HG03432 (cell line): ENCODE measurements at regions not wholly inside any gene's neighbourhood (a gene's known extent, or its start where the extent isn't known, plus 50 kb on each side); places are given as distances from the start of the nearest gene placed in this dataset.
A peak's percentile ranks its signal among the peaks of the same experiment; 100 is the strongest.

ENCODE experiments used
- ATAC-seq: cut with Tn5 transposase; IDR thresholded peaks from one replicate; pipeline ENCODE4 v1.9.1; 2021; ENCODE audit warnings: mild to moderate bottlenecking, moderate library complexity; ENCODE audit not compliant: unreplicated experiment

DNA sequence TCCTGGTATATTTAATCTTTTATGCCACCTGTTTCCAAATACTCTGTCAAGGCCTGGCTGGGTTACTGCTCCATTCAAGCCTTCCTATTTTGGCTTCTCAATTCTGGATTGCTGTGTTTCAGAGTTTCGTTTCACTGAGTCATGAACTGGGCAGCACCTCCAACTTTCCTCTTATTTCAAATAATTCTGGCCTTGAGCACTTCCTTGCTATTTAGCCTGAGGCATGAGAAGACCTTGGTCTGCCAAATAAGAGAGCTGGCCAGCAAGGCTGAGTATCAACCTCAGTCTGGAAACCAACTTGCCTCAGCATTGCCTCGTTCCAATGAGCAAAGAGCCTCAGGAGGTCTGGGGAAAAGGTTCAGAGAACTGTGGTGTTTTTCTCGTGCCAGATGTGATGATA is 66.6 kb downstream of the TNFAIP3 start:
- no peak for ATAC-seq

DNA sequence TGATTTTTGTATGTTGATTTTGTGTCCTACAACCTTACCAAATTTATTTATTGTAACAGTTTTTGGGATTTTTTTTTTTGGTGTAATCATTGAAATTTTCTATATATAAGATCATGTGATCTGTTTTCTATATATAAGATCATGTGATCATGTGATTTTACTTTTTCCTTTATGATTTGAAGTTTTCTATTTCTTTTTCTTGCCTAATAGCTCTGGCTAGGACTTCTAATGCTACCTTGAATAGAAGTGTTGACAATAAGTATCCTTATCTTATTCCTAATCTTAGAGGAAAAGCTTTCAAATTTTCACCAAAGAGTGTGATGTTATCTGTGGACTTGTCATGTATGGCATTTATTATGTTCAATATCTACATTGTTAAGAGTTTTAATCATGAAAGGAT is 69.7 kb downstream of the TNFAIP3 start:
- no peak for ATAC-seq

- no peak for ATAC-seq
Observed at GRCh38 chr6:137937834-137938233, 70.8 kb downstream of the TNFAIP3 start.

GRCh38 chr6:137938770-137939379 is 71.8 kb downstream of the TNFAIP3 start:
- ATAC-seq: no peak

DNA sequence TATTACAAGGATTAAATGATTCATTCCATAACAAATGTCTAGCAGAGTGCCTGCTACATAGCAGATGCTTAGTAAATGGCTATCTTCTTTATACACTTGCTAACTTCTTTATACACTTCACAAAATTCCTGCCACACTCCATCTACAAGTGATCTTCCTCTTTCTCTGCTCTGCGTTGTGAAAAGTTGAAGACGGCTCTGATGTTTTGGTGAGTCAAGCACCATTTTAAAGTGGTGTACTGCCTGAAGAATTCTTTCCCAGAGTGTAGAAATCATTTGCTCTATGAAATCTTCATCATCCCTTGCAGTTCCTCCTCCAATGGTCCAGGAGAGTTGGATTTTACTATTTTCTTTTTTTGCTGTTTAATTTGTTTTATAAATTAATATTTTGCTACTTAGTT is 74.9 kb downstream of the TNFAIP3 start:
- no peak for ATAC-seq

DNA sequence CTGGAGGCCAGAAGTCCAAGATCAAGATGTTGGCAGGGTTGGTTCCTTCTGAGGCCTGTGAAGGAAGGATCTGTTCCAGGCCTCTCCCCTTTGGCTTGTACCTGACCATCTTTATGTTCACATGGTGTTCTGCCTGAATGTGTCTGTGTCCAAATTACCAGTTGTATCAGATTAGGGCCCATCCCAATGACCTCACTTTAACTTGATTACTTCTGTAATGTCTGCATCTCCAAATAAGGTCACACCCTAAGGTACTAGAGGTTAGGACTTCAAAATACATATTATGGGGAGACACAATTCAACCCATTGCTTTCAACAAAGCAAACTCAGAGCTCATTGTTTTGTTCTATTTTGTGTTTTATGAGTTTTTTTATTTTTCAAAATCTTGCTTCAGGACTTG is 75.7 kb downstream of the TNFAIP3 start:
- ATAC-seq: no peak

GRCh38 chr6:137944381-137944780 is 77.3 kb downstream of the TNFAIP3 start:
- peak; percentile 29 for ATAC-seq

- ATAC-seq: peak; percentile 36
Observed at GRCh38 chr6:137944793-137945498, 77.9 kb downstream of the TNFAIP3 start.

DNA sequence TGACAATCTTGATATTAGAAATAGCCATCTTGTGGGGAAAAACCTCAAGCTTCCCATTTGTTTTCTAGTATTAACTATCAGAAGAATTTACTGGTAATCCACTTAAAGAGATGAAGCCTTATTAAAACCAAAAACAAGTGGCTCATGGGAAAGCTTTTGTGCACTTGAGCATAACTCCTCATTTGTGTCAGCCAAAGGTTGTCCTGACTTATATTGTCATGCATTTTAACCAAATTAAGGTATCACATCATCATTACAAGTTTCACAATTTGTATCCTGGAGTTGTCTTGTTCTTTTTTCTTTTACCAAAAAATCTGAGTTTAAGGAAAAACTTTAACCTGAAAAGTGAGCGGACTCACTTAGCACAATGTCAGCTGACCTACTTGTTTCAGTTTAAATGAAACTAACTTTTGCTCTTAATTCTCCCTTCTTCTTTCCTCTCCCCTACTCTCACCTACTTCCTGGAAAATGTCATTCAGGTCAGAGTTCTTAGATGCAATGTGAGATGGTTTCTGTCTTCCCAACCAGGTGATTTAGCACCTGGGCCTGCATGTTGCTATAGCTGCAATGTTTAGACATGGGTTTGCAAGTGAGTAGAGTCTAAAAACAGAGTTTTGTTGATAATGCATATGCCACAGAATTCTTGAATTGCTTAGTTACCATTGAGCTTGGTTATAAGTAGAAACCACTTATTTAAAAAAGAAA is 82.8 kb downstream of the TNFAIP3 start:
- ATAC-seq: peak; percentile 38

- ATAC-seq: peak; percentile 60
Observed at GRCh38 chr6:137950581-137950980, 83.5 kb downstream of the TNFAIP3 start.

GRCh38 chr6:137951064-137951597 is 84.1 kb downstream of the TNFAIP3 start:
- peak; percentile 61 for ATAC-seq

DNA sequence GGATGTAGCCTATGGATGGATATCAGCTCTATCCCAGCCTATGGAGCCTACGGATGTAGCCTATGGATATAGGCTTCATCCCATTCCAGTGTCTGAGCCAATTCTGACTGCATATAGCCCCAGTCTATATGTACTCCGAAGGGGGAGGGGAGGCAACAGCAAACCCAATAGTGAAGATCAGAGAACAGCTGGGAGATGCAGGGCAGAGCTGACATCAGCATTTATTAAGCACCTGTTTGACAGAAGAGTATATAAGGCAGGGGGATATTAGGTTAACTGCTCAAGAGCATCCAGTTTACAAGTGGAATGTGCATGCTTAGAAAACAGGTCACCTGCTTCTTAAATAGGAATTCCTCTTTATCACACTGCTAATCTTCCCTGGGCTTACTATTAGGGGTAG is 85.2 kb downstream of the TNFAIP3 start:
- no peak for ATAC-seq

DNA sequence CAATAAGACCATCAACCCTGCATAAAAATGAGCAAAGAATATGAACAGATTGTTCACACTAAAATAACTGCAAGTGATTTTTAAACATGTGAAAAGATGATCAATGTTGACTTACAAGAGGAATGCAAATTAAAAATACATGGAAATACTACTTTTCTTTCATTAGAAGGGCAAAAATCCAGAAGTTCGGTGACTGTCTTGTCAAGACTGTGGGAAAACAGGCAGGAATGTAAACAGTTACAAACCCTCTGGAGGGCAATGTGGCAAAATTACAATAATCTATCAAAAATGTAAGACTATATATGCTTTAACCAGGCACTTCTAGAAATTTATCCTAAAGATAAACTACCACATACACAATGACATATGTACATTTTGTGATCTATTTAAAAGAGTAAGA is 86.7 kb downstream of the TNFAIP3 start:
- ATAC-seq: no peak

GRCh38 chr6:137954253-137954652 is 87.2 kb downstream of the TNFAIP3 start:
- ATAC-seq: no peak

DNA sequence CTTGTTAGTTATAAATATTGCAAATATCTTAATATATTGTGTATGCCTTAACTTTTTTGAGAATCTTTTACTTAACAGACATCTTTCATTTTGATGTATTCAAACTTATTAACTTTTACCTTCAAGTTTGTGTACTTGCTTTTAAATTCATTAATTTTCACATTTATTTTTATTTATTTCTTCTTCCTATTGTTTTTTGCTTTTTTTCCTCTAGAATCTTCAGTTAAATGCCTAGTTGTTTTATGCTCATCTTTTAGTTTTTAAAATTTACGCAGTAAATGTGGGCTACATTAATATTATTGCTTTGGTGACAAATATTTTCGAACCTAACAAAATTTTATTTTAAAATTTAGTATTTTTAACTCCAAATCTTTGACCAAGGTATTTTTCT is 89.0 kb downstream of the TNFAIP3 start:
- no peak for ATAC-seq

GRCh38 chr6:137957471-137957870 is 90.4 kb downstream of the TNFAIP3 start:
- ATAC-seq: no peak

DNA sequence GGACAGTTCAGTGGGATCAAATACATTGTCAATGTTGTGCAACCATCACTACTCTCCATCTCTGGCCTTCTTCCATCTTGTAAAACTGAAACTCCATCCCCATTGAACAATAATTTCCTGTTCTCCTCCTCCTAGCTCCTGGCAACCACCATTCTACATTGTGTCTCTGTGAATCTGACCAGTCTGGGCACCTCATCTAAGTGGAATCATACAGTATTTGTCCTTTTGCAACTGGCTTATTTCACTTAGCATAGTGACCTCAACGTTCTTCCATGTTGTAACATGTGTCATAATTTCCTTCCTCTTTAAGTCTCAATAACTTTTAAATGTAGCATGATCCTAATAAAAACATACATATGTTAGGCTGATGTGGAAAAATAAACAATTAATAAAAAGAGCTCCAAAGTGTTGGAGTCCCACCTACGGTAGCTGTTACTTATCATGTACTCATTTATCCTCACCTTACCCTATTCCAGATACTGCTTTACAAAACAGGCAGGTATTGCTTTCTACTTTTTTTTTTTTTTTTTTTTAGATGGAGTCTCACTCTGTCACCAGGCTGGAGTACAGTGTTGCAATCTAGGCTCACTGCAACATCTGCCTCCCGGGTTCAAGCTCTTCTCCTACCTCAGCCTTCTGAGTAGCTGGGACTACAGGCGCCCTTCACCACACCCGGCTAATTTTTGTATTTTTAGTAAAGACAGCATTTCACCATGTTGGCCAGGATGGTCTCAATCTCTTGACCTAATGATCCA is 91.9 kb downstream of the TNFAIP3 start:
- ATAC-seq: no peak

DNA sequence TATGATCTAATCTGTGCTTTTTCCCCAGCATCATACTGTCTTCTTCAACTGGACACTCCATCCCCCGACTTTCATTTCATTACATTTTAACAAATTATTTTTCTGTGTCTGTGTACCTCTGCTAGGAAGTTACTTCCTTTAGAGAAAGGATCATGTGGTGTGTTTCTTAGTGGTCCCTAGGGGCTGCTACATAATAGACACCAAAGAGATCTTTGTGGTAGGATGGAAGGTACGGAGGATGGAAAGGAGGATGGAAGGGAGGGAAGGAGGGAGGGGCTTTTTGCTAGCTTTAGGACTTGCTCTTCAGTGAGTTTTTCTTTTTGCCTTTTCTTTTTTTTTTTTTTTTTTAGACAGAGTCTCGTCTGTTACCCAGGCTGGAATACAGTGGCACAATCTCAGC is 95.7 kb downstream of the TNFAIP3 start:
- no peak for ATAC-seq

DNA sequence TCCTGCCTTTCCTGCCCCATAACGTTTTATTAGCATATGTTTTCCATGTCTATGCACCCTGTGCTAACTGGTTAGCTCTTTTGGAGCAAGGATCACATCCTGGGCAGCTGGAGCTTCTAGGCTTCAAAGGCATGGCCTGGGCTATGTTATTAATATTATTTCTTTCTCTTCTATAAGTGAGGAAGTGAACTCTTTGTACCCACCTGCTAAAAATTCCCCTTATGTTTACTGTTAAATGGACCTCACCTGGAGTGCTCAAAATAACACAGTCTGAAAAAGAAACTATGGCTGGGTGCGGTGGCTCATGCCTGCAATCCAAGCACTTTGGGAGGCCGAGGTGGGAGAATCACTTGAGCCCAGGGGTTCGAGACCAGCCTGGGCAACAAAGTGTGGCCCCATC is 97.8 kb downstream of the TNFAIP3 start:
- no peak for ATAC-seq

DNA sequence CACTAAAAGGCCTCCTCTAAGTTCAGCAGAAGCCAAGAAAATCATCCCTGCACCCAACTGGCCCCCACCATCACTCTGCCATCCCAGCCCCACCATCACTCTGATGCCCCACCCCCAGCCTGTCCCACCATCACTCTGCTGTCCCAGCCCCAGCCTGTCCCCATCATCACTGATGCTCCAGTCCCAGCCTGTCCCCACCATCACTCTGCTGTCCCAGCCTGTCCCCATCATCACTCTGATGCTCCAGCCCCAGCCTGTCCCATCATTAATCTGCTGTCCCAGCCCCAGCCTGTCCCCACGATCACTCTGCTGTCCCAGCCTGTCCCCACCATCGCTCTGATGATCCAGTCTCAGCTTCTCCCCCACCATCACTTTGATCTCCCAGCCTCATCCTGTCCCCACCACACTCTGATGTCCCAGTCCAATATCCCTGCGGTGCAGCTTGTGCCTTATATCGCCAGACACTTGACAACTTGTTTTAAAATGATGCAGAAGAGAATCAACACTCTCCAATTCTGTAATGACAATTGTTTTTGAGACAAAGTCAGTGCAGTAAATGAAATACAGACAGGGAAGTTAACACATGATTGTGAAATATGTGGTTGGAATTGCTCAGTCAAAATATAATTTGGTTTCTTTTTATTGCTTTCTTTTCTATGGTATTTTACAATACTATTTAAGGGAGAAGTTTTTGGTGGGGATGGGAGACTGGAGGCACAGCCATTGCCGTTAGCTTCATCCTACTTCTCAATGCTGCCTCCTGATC is 100.8 kb downstream of the TNFAIP3 start:
- no peak for ATAC-seq

- ATAC-seq: no peak
Observed at GRCh38 chr6:137968455-137968804, 101.4 kb downstream of the TNFAIP3 start.
